Hindlimb muscle (tissue), 1 donor: ENCODE measurements at regions not wholly inside any gene's neighbourhood (a gene's known extent, or its start where the extent isn't known, plus 50 kb on each side); places are given as distances from the start of the nearest gene placed in this dataset.

Source experiments
- DNase-seq: peaks from one replicate; pipeline ENCODE4 v3.0.0-alpha.2; 2013

- no peak for DNase-seq
Measured at GRCh38 chr5:64110222-64110621, 55.4 kb upstream of the RNF180 start.

DNA sequence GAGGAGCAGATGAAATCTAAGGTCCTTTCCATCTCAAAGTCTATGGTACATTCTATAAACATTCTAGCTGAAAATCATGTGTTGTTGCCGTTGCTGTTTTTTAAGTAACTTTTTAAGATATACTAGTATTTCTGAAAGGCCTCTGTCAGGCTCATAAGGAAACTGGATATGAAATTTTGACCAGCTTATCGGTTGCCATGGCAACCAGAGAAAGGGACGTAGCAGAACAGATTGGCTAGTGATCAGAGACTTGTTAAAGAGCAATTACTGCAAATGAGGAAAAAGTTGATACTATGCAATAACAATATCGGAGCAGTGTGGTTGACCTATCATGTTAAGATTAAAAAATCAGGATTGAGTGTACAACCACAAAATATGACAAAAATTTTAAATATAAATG is 57.0 kb upstream of the RNF180 start:
- DNase-seq, result no peak

- no peak for DNase-seq
Measured at GRCh38 chr5:64100203-64100602, 65.4 kb upstream of the RNF180 start.

- DNase-seq, result no peak
Measured at GRCh38 chr5:64096771-64097170, 68.9 kb upstream of the RNF180 start.

GRCh38 chr5:64077589-64077988 is 88.1 kb upstream of the RNF180 start:
- no peak for DNase-seq

GRCh38 chr5:64074533-64074932 is 91.1 kb upstream of the RNF180 start:
- peak; percentile 3 for DNase-seq

- DNase-seq, result no peak
Measured at GRCh38 chr5:64069486-64069885, 96.2 kb upstream of the RNF180 start.

DNA sequence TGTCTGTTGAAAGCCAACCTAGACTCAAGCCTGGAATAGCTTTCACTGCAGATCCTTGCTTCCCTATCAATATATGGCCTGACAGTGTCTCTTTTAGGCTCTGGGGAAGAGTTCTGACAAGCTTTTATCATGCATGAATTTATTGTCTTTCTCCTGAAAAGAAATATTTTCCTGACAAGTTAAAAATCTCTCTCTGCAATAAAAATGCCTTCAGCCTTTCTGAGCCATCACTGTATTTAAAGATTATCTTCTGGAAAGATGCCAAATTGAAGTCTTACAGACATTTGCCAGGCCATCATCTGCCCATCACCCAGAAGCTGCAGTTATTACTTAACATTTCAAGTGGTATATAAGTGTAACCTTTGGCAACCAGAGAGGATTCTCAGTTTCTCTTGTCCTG is 88.1 kb upstream of the HTR1A start:
- no peak for DNase-seq

- no peak for DNase-seq
Measured at GRCh38 chr5:64040490-64040889, 78.2 kb upstream of the HTR1A start.

GRCh38 chr5:64026493-64026892 is 64.2 kb upstream of the HTR1A start:
- no peak for DNase-seq

- no peak for DNase-seq
Measured at GRCh38 chr5:64019746-64020145, 57.5 kb upstream of the HTR1A start.

DNA sequence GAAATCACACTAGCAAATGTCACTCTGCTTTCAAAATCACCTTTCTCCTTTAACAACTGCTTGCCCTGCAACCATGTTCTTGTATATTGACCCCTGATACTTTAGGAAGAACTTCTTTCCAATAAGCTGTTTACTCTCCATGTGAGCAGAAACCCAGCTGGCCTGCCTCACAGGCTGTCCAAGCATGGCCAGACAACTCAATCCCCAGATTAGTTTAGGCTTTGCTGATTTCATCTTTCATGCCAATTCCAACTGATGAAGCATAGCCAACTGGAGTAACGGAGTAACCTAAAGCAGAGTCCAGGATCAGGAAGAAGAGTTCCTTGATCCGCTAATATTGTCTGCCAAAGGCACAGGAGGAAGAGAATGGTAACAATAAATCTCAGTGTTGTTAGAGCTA is 56.7 kb upstream of the HTR1A start:
- DNase-seq, result no peak

DNA sequence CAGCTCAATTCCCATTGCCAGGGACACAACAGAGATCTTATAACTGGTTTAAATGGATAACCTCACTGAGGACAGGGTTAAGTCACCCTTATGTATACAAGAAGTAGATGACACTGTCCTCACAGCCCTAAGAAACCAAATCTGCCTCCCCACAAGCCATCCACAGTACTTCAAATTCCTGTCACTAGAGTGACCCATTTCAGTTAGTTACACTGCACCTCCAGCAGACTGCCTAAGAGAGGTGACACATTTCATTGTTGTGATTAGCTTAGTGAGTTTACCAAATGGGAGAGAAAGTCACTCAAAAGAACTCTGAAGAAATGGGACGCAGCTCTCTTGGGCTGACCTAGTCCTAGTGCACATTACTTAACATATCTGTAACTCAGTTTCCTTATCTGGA is 53.6 kb upstream of the HTR1A start:
- DNase-seq, result no peak
